Type B pancreatic cell (in vitro differentiated cells): ENCODE measurements at regions not wholly inside any gene's neighbourhood (a gene's known extent, or its start where the extent isn't known, plus 50 kb on each side); places are given as distances from the start of the nearest gene placed in this dataset.

Experiments used
- DNase-seq: peaks from one replicate; pipeline ENCODE4 v3.0.0; 2021; ENCODE audit warnings: mixed read lengths; ENCODE audit not compliant: unreplicated experiment; ENCODE audit errors: extremely low spot score
- H3K27ac Mint-ChIP-seq: 2 replicates; pipeline ENCODE4 v1.8.0; 2021; ENCODE audit warnings: mild to moderate bottlenecking, mixed read lengths
- H3K27me3 Mint-ChIP-seq: 2 replicates; pipeline ENCODE4 v1.8.0; 2021; ENCODE audit warnings: mixed read lengths
- H3K36me3 Mint-ChIP-seq: 2 replicates; pipeline ENCODE4 v1.8.0; 2021; ENCODE audit warnings: mixed read lengths
- H3K4me1 Mint-ChIP-seq: one replicate; pipeline ENCODE4 v1.8.0; 2021; ENCODE audit warnings: mixed read lengths; ENCODE audit not compliant: unreplicated experiment
- H3K4me3 Mint-ChIP-seq: 2 replicates; pipeline ENCODE4 v1.8.0; 2021; ENCODE audit warnings: mild to moderate bottlenecking, mixed read lengths
- H3K9me3 Mint-ChIP-seq: 2 replicates; pipeline ENCODE4 v1.8.0; 2021; ENCODE audit warnings: mixed read lengths
- CTCF ChIP-seq: fragments of 200-600 bp; sonication (generic); conservative IDR thresholded peaks from 2 replicates; pipeline ENCODE4 v1.5.0; 2021; ENCODE audit warnings: antibody characterized with exemption, mild to moderate bottlenecking

GRCh38 chr17:74123350-74123749 lies 80.1 kb upstream of the RPL38 start:
- Mint-ChIP-seq H3K9me3 (peaks cover 4% of the 10 kb centered on the region), H3K27ac (no peak overlapping the region), H3K4me1 (peaks cover 17% of the 10 kb centered on the region), H3K4me3 (no peak overlapping the region), H3K36me3 (no peaks in the 10 kb centered on the region), H3K27me3 (peaks cover 14% of the 10 kb centered on the region)
- no peak for TF ChIP-seq CTCF
- no peak for DNase-seq

GRCh38 chr17:74123866-74124444 lies 79.5 kb upstream of the RPL38 start:
- peaks cover 14% of the 10 kb centered on the region for H3K4me1 Mint-ChIP-seq
- TF ChIP-seq CTCF: no peak
- H3K4me3 Mint-ChIP-seq: no peak overlapping the region
- peaks cover 14% of the 10 kb centered on the region for H3K27me3 Mint-ChIP-seq
- no peak overlapping the region for H3K27ac Mint-ChIP-seq
- DNase-seq: no peak
- H3K9me3 Mint-ChIP-seq: peaks cover 4% of the 10 kb centered on the region
- H3K36me3 Mint-ChIP-seq: no peaks in the 10 kb centered on the region

- no peak for DNase-seq
- H3K4me1 Mint-ChIP-seq: peaks cover 13% of the 10 kb centered on the region
- H3K9me3 Mint-ChIP-seq: peaks cover 4% of the 10 kb centered on the region
- H3K4me3 Mint-ChIP-seq: no peak overlapping the region
- TF ChIP-seq CTCF: no peak
- peaks cover 11% of the 10 kb centered on the region for H3K27me3 Mint-ChIP-seq
- no peaks in the 10 kb centered on the region for H3K36me3 Mint-ChIP-seq
- H3K27ac Mint-ChIP-seq: no peak overlapping the region
These were observed 78.3 kb upstream of the RPL38 start for GRCh38 chr17:74125156-74125555.

- Mint-ChIP-seq H3K4me1 (peaks cover 13% of the 10 kb centered on the region), H3K9me3 (peaks cover 3% of the 10 kb centered on the region), H3K4me3 (no peak overlapping the region), H3K36me3 (no peaks in the 10 kb centered on the region), H3K27ac (no peak overlapping the region), H3K27me3 (peaks cover 11% of the 10 kb centered on the region)
- no peak for DNase-seq
- no peak for TF ChIP-seq CTCF
These were observed 77.1 kb upstream of the RPL38 start for GRCh38 chr17:74126179-74126900.

GRCh38 chr17:74126959-74127358 lies 76.5 kb upstream of the RPL38 start:
- DNase-seq: no peak
- H3K9me3 Mint-ChIP-seq: no peaks in the 10 kb centered on the region
- peaks cover 12% of the 10 kb centered on the region for H3K27me3 Mint-ChIP-seq
- H3K27ac Mint-ChIP-seq: no peak overlapping the region
- no peaks in the 10 kb centered on the region for H3K36me3 Mint-ChIP-seq
- no peak for TF ChIP-seq CTCF
- peaks cover 13% of the 10 kb centered on the region for H3K4me1 Mint-ChIP-seq
- H3K4me3 Mint-ChIP-seq: no peak overlapping the region
